GM12878 (cell line): ENCODE measurements at regions not wholly inside any gene's neighbourhood (a gene's known extent, or its start where the extent isn't known, plus 50 kb on each side); places are given as distances from the start of the nearest gene placed in this dataset.

Experiments used
- ATAC-seq: fragments of 200-7000 bp; cut with Tn5 transposase; 3 replicates; pipeline ENCODE4 v1.9.1; 2020; ENCODE audit warnings: mild to moderate bottlenecking, moderate library complexity
- BruUV-seq: library from RNA; stranded (reverse); fragments of 400-500 nt; replicated peaks from 2 replicates; lab custom pipeline; 2021; lab: Mats Ljungman, UMichigan
- CTCF ChIA-PET: fragments of 300-600 bp; sonication (Branson Sonifier 250); formaldehyde crosslinking; extraction: SDS; loops from one replicate; lab custom pipeline; 2021; ENCODE audit warnings: inconsistent platforms; lab: Yijun Ruan, JAX
- POLR2A ChIA-PET: fragments of 350-600 bp; formaldehyde crosslinking; extraction: SDS; loops from one replicate; lab custom pipeline; 2021; ENCODE audit warnings: inconsistent platforms; lab: Charles Lee
- RAD21 ChIA-PET: fragments of 300-600 bp; sonication (Branson Sonifier 250); formaldehyde crosslinking; loops from one replicate; lab custom pipeline; 2023; ENCODE audit warnings: antibody characterized with exemption; ENCODE audit not compliant: unreplicated experiment; lab: Charles Lee
- SMC1A ChIA-PET: fragments of 300-600 bp; sonication (Branson Sonifier 250); formaldehyde crosslinking; loops from one replicate; lab custom pipeline; 2023; ENCODE audit not compliant: unreplicated experiment, uncharacterized antibody; lab: Charles Lee
- DNase-seq: peaks from one replicate; pipeline ENCODE4 v3.0.0-alpha.2; 2011; ENCODE audit warnings: low read depth, low spot score
- FAIRE-seq: peaks from 3 replicates; lab custom pipeline; 2011; peaks lifted over from hg19 to GRCh38; lab: Jason Lieb, UNC
- H2AFZ ChIP-seq: 2 replicates; pipeline ENCODE4 v1.6.0; 2011; ENCODE audit warnings: low read depth, low read length, control low read depth; ENCODE audit not compliant: control insufficient read depth
- H3K27ac ChIP-seq: 2 replicates; pipeline ENCODE4 v1.5.1; 2011; ENCODE audit warnings: control low read depth; ENCODE audit not compliant: control insufficient read depth, insufficient read depth
- H3K27me3 ChIP-seq, 2 experiments: replicated peaks in 1 of 2; 2 replicates each; pipeline versions ENCODE4 v1.6.0 to v1.6.1; 2011; ENCODE audit warnings: low read length in 1 of 2; ENCODE audit not compliant: control insufficient read depth in 2 of 2, insufficient read depth in 2 of 2
- H3K36me3 ChIP-seq, 2 experiments: 2 replicates each; pipeline ENCODE4 v1.5.1; 2011; ENCODE audit warnings: low read length in 1 of 2; ENCODE audit not compliant: control insufficient read depth in 2 of 2, insufficient read depth in 2 of 2
- H3K4me1 ChIP-seq: 2 replicates; pipeline ENCODE4 v1.6.1; 2011; ENCODE audit warnings: mild to moderate bottlenecking, low read length, moderate library complexity, mixed read lengths; ENCODE audit not compliant: control insufficient read depth, insufficient read depth
- H3K4me2 ChIP-seq: 2 replicates; pipeline ENCODE4 v1.6.0; 2011; ENCODE audit warnings: control low read depth; ENCODE audit not compliant: control insufficient read depth, insufficient read depth
- H3K4me3 ChIP-seq: fragments of 200-600 bp; sonication (generic); 2 replicates; pipeline ENCODE4 v1.5.1; 2016
- H3K79me2 ChIP-seq: 2 replicates; pipeline ENCODE4 v1.6.0; 2011; ENCODE audit warnings: low read length; ENCODE audit not compliant: control insufficient read depth, insufficient read depth
- H3K9ac ChIP-seq: 2 replicates; pipeline ENCODE4 v1.8.0; 2011; ENCODE audit warnings: low read length, control low read depth, mixed read lengths; ENCODE audit not compliant: control insufficient read depth, insufficient read depth
- H3K9me3 ChIP-seq: replicated peaks from 3 replicates; pipeline ENCODE4 v1.5.1; 2011; ENCODE audit warnings: mild to moderate bottlenecking, low read length; ENCODE audit not compliant: control insufficient read depth, insufficient read depth
- H4K20me1 ChIP-seq: 2 replicates; pipeline ENCODE4 v1.6.0; 2011; ENCODE audit not compliant: control insufficient read depth, insufficient read depth
- BCL11A ChIP-seq: IDR thresholded peaks from 2 replicates; pipeline ENCODE4 v1.6.1; 2011; ENCODE audit warnings: low read depth, low read length
- JUND ChIP-seq: IDR thresholded peaks from 2 replicates; pipeline ENCODE4 v1.6.1; 2012; ENCODE audit warnings: low read depth, mild to moderate bottlenecking, low read length, improper control_type of control experiment, moderate library complexity
- MEF2B ChIP-seq: fragments of 450-650 bp; IDR thresholded peaks from 2 replicates; pipeline ENCODE4 v1.6.1; 2018; ENCODE audit warnings: mild to moderate bottlenecking, moderate library complexity; ENCODE audit not compliant: partially characterized antibody, poor library complexity, severe bottlenecking
- NR2F1 ChIP-seq: fragments of 450-650 bp; conservative IDR thresholded peaks from 2 replicates; pipeline ENCODE4 v1.6.1; 2017; ENCODE audit warnings: mild to moderate bottlenecking
- POLR2AphosphoS5 ChIP-seq: IDR thresholded peaks from 2 replicates; pipeline ENCODE4 v1.6.1; 2011; ENCODE audit warnings: mild to moderate bottlenecking, low read length, inconsistent platforms
- STAT1 ChIP-seq: fragments of 450-650 bp; conservative IDR thresholded peaks from 2 replicates; pipeline ENCODE4 v1.6.1; 2014; ENCODE audit warnings: antibody characterized with exemption, mild to moderate bottlenecking
- WGBS: methylation state at CpG from one replicate; pipeline ENCODE4 v1.1.6; 2016; ENCODE audit warnings: low lambda C conversion rate; ENCODE audit not compliant: insufficient replicate concordance, insufficient coverage; ENCODE audit errors: missing lambda C conversion rate; 5-methylcytosine and 5-hydroxymethylcytosine counted together
- in situ Hi-C: fragments of 300-500 bp; cut with MboI; formaldehyde crosslinking; loops from 9 replicates; pipeline ENCODE4 v1.14.3; 2018; ENCODE audit warnings: mixed read lengths
- intact Hi-C: fragments of 100-400 bp; cut with micrococcal nuclease; formaldehyde crosslinking; loops from one replicate; pipeline ENCODE4 v1.14.2; 2022; ENCODE audit not compliant: unreplicated experiment
- TF ChIP-seq, protein P1 (sequence below): IDR thresholded peaks from 2 replicates; pipeline ENCODE4 v1.6.1; 2011; ENCODE audit warnings: mild to moderate bottlenecking, low read depth, low read length, moderate library complexity; ENCODE audit not compliant: insufficient replicate concordance
- TF ChIP-seq, protein P2 (sequence below): fragments of 450-650 bp; IDR thresholded peaks from 2 replicates; pipeline ENCODE4 v1.6.1; 2017; ENCODE audit warnings: mild to moderate bottlenecking, moderate library complexity
- TF ChIP-seq, protein P3 (sequence below): IDR thresholded peaks from 2 replicates; pipeline ENCODE4 v1.6.1; 2012; ENCODE audit warnings: low read length, inconsistent platforms
- TF ChIP-seq, protein P4 (sequence below): fragments of 150-350 bp; IDR thresholded peaks from 2 replicates; pipeline ENCODE4 v1.6.1; 2016; ENCODE audit warnings: low read depth, low read length

DNA sequence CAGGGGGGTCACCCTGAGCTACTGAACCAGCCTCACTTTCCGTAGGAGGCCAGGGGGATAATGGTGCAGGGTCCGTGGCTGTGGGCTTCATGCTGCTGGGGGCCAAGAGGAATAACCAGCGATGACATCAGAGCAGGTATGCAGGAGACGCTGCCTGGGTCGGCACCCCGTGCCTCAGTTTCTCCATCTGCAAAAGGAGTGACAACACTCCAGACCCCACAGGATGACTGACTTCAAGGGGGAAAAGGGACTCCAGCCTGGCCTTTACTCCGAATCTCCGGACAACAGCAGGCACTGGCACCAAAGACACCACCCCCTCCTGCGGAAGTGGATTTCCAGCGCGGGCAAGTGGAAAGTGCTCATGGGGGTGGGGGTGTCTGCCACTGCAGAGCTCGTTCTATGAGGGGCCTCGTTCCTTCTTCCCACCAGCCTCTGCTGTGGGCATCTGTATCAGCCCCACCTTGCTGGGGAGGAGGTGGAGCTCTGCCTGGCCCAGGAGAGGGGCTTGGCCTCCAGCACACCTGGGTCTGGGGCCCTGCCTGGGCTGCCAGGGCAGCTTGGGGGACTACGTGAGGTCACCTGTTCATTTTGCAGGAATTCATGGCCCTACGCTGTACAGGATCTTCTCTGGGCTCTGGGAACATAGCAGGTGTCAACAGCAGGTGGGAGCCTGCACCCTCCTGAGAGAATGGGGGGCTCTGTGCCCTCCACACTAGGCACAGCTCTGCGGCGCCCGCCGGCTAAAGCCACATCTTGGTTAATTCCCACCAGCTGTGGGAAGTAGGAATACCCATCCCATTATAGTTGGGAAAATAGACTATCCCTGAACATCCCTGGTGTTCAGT is 216.6 kb upstream of the C14orf180 start:
- RAD21 ChIA-PET = no interaction called here
- no peaks in the 10 kb centered on the region for H3K4me1 ChIP-seq

More for the DNA sequence above, 216.6 kb upstream of the C14orf180 start:
- Histone ChIP-seq H3K4me2 (no peak overlapping the region), H3K79me2 (no peaks in the 10 kb centered on the region), H3K4me3 (no peak overlapping the region), H2AFZ (no peak overlapping the region), H3K9me3 (no peaks in the 10 kb centered on the region)
- ChIA-PET SMC1A (no interaction called here), POLR2A (no interaction called here), CTCF (interaction anchor here (0.6 kb wide), 1 partner anchor 86 kb away, joined by 3 read pairs; no protein-coding TSS in a partner anchor)
- intact Hi-C loops (no loop called here), in situ Hi-C loops (no loop called here)
- FAIRE-seq = no peak
- no TSS peak for BruUV-seq
- DNase-seq = no peak
- ATAC-seq = no peak
- TF ChIP-seq MEF2B = no peak
- no peak for TF ChIP-seq BCL11A
- TF ChIP-seq POLR2AphosphoS5 = no peak
- no peak for TF ChIP-seq STAT1
- TF ChIP-seq NR2F1 = no peak
- TF ChIP-seq, protein P1, sequence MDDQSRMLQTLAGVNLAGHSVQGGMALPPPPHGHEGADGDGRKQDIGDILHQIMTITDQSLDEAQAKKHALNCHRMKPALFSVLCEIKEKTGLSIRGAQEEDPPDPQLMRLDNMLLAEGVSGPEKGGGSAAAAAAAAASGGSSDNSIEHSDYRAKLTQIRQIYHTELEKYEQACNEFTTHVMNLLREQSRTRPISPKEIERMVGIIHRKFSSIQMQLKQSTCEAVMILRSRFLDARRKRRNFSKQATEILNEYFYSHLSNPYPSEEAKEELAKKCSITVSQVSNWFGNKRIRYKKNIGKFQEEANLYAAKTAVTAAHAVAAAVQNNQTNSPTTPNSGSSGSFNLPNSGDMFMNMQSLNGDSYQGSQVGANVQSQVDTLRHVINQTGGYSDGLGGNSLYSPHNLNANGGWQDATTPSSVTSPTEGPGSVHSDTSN = no peak
- TF ChIP-seq, protein P2, sequence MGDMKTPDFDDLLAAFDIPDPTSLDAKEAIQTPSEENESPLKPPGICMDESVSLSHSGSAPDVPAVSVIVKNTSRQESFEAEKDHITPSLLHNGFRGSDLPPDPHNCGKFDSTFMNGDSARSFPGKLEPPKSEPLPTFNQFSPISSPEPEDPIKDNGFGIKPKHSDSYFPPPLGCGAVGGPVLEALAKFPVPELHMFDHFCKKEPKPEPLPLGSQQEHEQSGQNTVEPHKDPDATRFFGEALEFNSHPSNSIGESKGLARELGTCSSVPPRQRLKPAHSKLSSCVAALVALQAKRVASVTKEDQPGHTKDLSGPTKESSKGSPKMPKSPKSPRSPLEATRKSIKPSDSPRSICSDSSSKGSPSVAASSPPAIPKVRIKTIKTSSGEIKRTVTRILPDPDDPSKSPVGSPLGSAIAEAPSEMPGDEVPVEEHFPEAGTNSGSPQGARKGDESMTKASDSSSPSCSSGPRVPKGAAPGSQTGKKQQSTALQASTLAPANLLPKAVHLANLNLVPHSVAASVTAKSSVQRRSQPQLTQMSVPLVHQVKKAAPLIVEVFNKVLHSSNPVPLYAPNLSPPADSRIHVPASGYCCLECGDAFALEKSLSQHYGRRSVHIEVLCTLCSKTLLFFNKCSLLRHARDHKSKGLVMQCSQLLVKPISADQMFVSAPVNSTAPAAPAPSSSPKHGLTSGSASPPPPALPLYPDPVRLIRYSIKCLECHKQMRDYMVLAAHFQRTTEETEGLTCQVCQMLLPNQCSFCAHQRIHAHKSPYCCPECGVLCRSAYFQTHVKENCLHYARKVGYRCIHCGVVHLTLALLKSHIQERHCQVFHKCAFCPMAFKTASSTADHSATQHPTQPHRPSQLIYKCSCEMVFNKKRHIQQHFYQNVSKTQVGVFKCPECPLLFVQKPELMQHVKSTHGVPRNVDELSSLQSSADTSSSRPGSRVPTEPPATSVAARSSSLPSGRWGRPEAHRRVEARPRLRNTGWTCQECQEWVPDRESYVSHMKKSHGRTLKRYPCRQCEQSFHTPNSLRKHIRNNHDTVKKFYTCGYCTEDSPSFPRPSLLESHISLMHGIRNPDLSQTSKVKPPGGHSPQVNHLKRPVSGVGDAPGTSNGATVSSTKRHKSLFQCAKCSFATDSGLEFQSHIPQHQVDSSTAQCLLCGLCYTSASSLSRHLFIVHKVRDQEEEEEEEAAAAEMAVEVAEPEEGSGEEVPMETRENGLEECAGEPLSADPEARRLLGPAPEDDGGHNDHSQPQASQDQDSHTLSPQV = no peak
- TF ChIP-seq, protein P3, sequence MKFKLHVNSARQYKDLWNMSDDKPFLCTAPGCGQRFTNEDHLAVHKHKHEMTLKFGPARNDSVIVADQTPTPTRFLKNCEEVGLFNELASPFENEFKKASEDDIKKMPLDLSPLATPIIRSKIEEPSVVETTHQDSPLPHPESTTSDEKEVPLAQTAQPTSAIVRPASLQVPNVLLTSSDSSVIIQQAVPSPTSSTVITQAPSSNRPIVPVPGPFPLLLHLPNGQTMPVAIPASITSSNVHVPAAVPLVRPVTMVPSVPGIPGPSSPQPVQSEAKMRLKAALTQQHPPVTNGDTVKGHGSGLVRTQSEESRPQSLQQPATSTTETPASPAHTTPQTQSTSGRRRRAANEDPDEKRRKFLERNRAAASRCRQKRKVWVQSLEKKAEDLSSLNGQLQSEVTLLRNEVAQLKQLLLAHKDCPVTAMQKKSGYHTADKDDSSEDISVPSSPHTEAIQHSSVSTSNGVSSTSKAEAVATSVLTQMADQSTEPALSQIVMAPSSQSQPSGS = no peak
- TF ChIP-seq, protein P4, sequence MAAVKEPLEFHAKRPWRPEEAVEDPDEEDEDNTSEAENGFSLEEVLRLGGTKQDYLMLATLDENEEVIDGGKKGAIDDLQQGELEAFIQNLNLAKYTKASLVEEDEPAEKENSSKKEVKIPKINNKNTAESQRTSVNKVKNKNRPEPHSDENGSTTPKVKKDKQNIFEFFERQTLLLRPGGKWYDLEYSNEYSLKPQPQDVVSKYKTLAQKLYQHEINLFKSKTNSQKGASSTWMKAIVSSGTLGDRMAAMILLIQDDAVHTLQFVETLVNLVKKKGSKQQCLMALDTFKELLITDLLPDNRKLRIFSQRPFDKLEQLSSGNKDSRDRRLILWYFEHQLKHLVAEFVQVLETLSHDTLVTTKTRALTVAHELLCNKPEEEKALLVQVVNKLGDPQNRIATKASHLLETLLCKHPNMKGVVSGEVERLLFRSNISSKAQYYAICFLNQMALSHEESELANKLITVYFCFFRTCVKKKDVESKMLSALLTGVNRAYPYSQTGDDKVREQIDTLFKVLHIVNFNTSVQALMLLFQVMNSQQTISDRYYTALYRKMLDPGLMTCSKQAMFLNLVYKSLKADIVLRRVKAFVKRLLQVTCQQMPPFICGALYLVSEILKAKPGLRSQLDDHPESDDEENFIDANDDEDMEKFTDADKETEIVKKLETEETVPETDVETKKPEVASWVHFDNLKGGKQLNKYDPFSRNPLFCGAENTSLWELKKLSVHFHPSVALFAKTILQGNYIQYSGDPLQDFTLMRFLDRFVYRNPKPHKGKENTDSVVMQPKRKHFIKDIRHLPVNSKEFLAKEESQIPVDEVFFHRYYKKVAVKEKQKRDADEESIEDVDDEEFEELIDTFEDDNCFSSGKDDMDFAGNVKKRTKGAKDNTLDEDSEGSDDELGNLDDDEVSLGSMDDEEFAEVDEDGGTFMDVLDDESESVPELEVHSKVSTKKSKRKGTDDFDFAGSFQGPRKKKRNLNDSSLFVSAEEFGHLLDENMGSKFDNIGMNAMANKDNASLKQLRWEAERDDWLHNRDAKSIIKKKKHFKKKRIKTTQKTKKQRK = no peak
- TF ChIP-seq JUND = no peak
- TF ChIP-seq, all 136 proteins: peak for 0
- no peaks in the 10 kb centered on the region for H4K20me1 ChIP-seq
- H3K36me3 ChIP-seq = no peaks in the 10 kb centered on the region
- WGBS = 49% methylated on average over 19 of the region's 19 CpGs
- no peak overlapping the region for H3K9ac ChIP-seq
- no peak overlapping the region for H3K27ac ChIP-seq
- H3K27me3 ChIP-seq = no peaks in the 10 kb centered on the region; a peak in 2 of 4 replicates
